Skin of body (tissue), 1 donor: ENCODE measurements at regions not wholly inside any gene's neighbourhood (a gene's known extent, or its start where the extent isn't known, plus 50 kb on each side); places are given as distances from the start of the nearest gene placed in this dataset.

Experiments used
- DNase-seq: peaks from one replicate; lab custom pipeline; 2025; lab: John Stamatoyannopoulos, UW

GRCh38 chr1:10896673-10897072, 100.2 kb upstream of the CASZ1 start:
- no peak for DNase-seq

DNA sequence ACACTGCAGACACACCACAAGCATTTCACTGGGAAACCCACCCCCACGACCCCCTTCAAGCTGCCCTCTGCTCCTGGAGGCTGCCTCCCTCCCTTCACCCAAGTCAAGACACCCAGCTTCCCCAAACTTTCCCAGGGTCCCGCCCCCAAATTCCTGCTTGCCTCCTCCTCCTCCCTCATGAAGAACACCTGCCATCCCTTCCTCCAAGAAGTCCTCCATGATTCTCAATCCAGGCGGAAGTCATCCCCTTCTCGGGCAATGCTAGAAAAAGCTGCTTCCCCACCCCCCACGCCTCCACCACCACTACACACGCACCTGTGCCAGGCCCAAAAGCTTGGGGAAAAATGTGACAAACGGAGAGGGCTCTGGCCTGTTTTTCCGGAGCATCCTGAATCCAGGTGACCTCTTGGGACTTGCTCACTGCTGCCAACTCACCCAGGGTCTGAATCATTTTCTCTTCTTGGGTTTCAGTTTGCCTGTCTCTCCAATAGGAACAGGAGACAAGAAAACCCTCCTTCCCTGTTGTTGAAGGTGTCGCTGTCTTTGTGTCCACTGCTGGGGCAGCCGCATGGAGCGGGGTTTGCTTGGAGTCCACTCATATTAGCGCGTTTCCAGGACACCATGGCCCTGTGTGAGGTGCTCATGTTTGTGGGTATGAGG, 101.0 kb upstream of the CASZ1 start:
- DNase-seq, result no peak

- DNase-seq, result no peak
Measured at GRCh38 chr1:10897981-10898728, 101.7 kb upstream of the CASZ1 start.

GRCh38 chr1:10898921-10899320, 102.5 kb upstream of the CASZ1 start:
- no peak for DNase-seq

DNA sequence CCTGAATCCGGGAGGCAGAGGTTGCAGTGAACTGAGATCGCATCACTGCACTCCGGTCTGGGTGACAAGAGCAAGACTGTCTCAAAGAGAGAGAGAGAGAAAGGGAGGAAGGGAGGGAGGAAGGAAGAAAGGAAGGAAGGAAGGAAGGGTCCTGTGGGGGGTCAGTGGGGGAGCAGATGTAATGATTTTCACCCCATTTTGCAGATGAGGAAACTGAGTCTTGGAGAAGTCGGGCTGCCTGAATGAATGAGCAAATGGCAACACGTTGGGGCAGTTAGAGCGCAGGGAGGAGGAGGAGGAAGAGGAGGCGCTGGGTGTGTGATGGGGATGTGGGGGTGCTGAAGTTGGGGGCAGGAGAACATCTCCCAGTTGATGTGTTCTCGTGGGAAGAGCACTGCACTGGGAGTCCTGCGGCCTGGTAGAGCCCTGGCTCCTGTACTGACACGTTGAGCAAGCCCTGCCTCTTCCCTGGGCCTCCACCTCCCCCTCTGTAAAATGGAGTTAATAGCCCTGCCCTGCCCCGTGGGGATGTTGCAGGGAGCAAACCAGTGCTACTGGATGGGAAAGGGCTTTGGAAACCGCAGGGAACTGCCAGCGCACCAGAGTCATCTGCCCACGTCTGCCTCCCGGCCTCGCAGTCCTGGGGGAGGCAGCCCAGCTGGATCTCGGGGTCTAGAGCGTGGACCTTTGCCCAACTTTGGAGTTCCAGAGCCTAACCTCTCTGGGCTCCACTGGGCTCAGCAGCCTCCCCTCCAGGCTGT, 103.2 kb upstream of the CASZ1 start:
- no peak for DNase-seq

DNA sequence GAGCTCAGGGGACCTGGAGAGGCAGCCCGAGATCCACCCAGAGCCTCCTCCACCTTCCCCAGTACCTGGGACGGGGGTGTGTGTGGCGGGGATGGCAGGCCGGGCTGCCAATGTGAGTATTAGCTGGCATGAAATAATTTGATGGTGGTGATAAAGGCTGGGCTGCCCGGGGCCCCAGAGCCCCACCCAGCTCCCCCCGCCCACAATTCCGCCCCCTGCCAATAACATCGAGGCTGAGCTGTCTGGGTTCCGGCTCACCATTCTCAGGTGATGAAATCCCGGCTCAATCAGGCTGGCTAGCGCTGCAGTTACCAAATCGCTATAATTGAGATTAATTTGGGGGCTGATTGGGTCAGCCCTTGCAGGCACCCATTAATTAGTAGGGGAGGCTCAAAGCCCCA, 103.8 kb upstream of the CASZ1 start:
- DNase-seq, result no peak

DNA sequence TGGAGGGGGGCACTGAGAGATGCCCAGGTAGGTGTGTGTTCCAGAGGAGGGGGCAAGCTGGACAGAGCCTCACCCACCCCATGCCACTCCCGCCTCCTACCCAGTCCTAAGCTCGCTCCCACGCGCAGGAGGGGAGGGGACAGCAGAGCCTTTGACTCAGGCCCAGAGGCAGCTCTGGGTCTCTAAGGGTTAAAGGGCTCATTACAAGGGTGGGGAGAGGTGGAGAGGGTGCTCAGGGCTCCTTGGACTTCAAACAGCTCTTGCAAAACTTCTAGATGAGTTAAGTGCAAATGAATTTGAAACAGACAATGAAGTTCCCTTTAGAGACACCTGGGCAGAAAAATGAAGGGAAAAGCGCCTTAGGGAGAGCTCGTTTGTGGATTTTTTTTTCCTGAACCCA, 104.2 kb upstream of the CASZ1 start:
- DNase-seq, result no peak

DNA sequence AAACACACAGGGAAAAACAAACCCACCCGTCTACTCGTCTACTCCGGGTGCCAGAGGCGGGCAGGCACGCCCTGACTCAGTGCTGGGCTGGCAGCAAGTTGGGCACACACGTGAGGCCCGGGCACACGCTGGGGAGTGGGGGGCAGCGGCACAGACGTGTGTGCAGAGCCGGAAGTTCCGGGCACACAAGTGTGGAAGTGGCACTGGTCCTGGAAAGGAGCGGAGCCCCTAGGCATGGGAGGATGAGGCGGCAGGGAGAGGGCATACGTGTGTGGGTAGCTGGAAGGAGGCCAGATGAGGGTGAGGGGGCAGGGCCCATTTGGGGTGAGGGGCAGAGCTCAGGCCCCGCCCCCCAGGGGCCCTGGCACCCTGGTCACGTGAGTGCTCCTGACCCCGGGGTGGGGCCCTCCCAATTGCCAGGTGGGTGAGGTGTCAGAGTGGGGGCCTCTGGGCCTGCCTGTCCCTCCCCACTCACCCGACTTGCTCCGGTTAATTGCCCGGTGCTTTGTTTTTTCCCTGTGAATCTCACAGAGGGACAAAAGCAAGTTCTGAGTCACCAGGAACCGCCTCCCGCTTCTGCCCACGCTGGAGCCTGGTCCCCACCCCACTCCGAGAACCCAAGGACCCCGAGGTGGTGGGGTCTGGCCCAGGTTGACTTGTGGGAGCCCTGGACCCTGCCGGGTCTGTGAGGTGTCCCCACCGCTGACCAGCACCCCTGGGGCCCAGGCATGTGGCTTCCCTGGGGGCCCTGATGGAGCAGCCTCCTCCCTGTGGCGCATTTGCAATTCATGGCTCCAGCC, 104.8 kb upstream of the CASZ1 start:
- no peak for DNase-seq

DNA sequence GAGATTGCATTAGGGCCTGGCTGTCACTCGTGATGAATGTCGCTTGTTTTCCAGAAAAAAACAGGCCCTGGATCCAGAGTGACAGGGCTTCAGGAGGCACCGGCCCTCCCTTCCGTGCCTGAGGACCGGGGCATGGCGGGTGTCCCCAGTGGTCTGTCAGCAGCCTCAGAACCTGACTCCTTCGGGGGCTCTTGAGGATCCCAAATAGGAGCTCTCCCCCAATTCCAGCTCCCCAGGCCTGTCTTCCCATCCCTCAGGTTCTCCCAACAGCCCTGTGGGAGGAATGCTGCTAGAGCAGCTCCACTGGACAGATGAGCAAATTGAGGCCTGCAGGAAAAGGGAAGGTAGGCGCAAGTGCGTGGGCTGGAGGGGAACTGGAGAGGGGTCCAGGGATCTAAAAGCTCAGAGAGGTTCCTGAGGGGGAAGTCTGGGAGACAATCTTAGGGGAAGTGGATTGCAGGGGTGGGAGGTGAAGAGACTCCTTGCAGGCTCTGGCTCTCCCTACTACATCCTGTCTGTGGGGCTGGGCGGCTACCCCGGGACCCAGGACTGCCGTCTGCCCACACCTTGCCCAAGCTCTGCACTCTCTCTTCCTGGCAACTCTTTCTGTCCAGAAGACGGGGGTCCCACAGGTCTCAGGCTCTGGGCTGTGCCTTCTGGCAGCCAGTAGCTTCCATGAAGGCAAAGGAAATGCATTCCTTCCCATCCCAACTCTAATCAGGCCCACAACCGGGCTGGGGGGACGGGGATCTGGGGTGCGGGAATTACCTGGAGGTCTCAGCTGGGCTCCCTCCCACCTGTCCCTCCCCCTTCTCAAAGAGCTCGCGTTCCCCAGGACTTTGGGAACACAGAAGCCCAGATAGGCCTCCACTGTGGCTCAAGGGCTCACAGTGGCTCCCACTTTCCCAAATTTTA, 105.7 kb upstream of the CASZ1 start:
- DNase-seq, result no peak

GRCh38 chr1:10903421-10903820, 107.0 kb upstream of the CASZ1 start:
- DNase-seq, result no peak

GRCh38 chr1:10903821-10904220, 107.4 kb upstream of the CASZ1 start:
- DNase-seq, result no peak

DNA sequence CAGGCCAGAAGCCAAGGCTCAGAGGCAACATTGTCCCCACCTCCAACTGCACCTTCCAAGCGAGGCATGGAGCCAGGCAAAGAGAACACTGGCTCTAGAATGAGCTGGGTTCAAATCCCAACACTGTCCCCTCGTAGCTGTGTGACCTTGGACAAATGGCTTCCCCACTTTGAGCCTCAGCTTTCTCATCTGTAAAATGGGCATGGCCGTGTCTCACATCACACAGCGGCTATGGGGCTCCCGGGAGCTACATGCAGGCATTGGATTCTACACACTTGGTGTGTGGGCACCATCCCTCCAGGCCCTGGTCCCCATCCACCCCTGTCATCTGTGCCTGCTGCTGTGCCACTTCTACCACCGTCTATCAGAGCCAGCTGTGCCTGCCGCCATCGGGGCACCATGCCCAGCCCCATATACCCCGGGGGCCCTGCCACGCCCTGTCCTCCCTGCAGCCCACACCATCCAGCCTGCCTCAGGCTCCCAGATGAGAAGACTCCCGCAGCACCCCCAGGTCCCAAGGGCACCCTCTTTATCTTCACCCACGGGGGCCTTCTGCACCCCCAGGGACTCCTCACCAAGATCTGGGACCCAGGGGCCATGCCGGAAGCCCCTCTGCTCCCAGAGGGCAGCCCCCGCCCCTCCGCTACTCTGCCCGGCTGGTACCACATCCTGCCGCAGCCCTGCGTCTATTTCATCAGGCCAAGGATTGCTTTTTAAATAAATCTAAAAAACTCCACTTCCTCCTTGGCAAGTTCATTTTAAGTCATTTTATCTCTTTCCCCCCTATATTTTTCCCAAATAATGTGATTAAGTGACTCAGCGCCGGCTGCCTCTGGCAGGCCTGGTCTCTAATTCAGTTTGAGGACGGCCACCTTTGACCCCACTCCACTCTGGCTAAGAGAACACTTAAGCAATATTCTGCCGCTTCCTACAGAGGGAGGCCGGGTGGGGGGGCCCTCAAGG, 107.8 kb upstream of the TARDBP start:
- DNase-seq, result no peak

GRCh38 chr1:10905841-10906655, 106.4 kb upstream of the TARDBP start:
- no peak for DNase-seq

- DNase-seq, result no peak
Measured at GRCh38 chr1:10906866-10907519, 105.5 kb upstream of the TARDBP start.

GRCh38 chr1:10908266-10908665, 104.2 kb upstream of the TARDBP start:
- DNase-seq, result no peak

DNA sequence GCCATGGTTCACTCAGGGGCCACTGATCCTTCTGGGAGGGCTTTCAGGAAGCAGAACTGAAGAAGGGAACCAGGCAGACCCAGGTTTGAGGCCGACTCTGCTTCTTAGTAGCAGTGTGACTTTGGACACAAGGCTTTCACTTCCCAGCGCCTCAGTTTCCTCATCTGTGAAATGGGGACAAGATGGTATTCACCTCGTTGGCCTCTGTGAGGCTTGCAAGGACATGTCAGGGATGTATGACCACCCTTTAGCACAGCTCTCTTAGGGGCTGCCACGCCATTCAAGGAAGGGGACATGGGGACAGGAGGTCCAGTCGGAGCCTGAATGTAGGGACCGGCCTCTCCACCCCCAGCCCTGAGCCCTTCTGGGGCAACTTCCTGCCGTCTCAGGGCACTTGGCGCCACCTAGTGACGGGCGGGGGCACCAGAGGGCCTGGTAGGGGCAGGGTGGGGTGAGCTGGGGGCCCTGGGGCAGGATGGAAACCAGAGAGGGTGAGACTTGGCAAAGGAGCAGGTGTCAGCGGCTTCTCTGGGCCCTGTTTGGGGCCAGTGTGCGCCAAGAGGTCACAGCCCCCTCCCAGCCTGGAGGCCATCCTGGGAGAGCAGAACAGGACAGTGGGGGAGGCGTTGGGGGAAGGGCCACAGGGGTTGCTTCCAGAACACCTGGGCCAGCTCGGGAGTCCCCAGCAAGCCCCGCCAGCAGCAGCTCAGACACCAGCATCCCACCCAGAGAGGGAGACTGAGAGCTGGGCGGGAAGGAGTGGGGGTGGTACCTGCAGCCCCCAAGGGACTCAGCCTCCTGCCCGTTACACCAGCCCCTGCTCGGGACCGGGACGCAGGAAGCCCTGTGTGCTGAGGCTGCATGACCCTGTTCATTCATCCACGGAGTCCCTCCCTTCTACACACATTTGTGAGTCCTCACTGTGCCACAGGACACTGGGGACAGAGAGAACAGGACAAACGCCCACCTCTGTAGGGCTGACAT, 102.5 kb upstream of the TARDBP start:
- DNase-seq, result no peak
